ENCODE measurements at regions not wholly inside any gene's neighbourhood (a gene's known extent, or its start where the extent isn't known, plus 50 kb on each side); places are given as distances from the start of the nearest gene placed in this dataset.

GRCh38 chr3:95810462-95810861 lies 1003.9 kb upstream of the EPHA6 start:
- TF ChIP-seq CTCF (IDR thresholded peaks at IDR 0.05; ENCODE audit: insufficient read depth, low read length, poor library complexity, severe bottlenecking), result no peak
- no peak for TF ChIP-seq EZH2phosphoT487 (conservative IDR thresholded peaks at IDR 0.05; ENCODE audit: low read length)
